ENCODE measurements at regions not wholly inside any gene's neighbourhood (a gene's known extent, or its start where the extent isn't known, plus 50 kb on each side); places are given as distances from the start of the nearest gene placed in this dataset.

DNA sequence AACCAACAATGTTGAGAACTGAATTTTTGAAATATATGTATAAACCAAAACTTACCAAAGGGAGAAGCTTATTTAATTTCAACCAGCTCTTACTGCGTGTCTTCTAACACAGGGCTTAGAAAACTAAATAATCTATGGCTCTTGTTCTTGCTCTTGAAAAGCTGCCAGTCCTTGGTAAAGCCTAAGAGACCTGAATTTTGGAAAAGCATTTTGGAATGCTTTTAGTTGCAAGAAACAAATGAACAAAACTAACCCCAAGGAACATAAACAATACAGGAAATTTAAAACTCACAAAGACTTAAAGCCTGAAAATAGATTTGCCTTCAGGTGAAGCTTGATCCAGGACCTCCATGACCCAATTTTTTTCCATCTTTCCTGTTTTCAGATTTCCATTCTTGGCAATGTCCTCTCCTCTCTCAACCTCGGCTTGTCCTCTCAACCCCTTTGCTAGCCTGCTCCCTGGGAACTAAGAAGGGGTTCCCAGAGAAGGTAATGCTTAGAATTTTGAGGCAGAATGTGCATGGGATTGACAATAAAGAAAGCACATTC lies 169.8 kb upstream of the NCK2 start:
- TF ChIP-seq CTCF (conservative IDR thresholded peaks at IDR 0.05; ENCODE audit: low read depth, low read length) (no peak), EZH2 (IDR thresholded peaks at IDR 0.05; ENCODE audit: borderline replicate concordance, low read depth, low read length, poor library complexity, severe bottlenecking) (no peak)
